OCI-LY7 (cell line): ENCODE measurements at regions not wholly inside any gene's neighbourhood (a gene's known extent, or its start where the extent isn't known, plus 50 kb on each side); places are given as distances from the start of the nearest gene placed in this dataset.

Experiments
- BruUV-seq: library from RNA; stranded (reverse); fragments of 400-500 nt; replicated peaks from 2 replicates; lab custom pipeline; 2021; lab: Mats Ljungman, UMichigan
- CTCF ChIA-PET: fragments of 300-600 bp; sonication (Branson Sonifier 250); formaldehyde crosslinking; loops from one replicate; lab custom pipeline; 2022; ENCODE audit warnings: antibody characterized with exemption; ENCODE audit not compliant: unreplicated experiment; lab: Charles Lee
- POLR2A ChIA-PET: fragments of 300-600 bp; sonication (Branson Sonifier 250); formaldehyde crosslinking; loops from one replicate; lab custom pipeline; 2022; ENCODE audit warnings: antibody characterized with exemption; lab: Charles Lee
- DNase-seq: peaks from one replicate; pipeline ENCODE4 v3.0.0-alpha.2; 2015; ENCODE audit warnings: low spot score
- H2AFZ ChIP-seq: fragments of 200-600 bp; sonication (generic), shearing (Covaris generic); 2 replicates; pipeline ENCODE4 v1.6.1; 2014; ENCODE audit warnings: mild to moderate bottlenecking, antibody characterized with exemption, low read length, moderate library complexity
- H3K27ac ChIP-seq: fragments of 200-600 bp; sonication (generic); 2 replicates; pipeline ENCODE4 v1.5.1; 2014; ENCODE audit warnings: mixed run types, low read depth, mild to moderate bottlenecking, moderate library complexity, low read length, inconsistent platforms; ENCODE audit not compliant: poor library complexity, severe bottlenecking
- H3K36me3 ChIP-seq: fragments of 200-600 bp; sonication (generic); 2 replicates; pipeline ENCODE4 v1.6.1; 2014; ENCODE audit warnings: mild to moderate bottlenecking, antibody characterized with exemption, low read length, moderate library complexity, mixed read lengths; ENCODE audit not compliant: insufficient read depth
- H3K4me1 ChIP-seq: fragments of 200-600 bp; sonication (generic); 2 replicates; pipeline ENCODE4 v1.5.1; 2014; ENCODE audit warnings: mild to moderate bottlenecking, low read length; ENCODE audit not compliant: insufficient read depth, poor library complexity, severe bottlenecking
- H3K4me2 ChIP-seq: fragments of 200-600 bp; sonication (generic); 2 replicates; pipeline ENCODE4 v1.6.1; 2014; ENCODE audit warnings: mild to moderate bottlenecking, low read length
- H3K4me3 ChIP-seq: fragments of 200-600 bp; sonication (generic); 2 replicates; pipeline ENCODE4 v1.5.1; 2014; ENCODE audit warnings: mild to moderate bottlenecking, low read depth, low read length; ENCODE audit not compliant: poor library complexity, severe bottlenecking
- H3K79me2 ChIP-seq: fragments of 200-600 bp; sonication (generic); 2 replicates; pipeline ENCODE4 v1.6.1; 2016; ENCODE audit warnings: low read depth, mild to moderate bottlenecking, low read length, moderate library complexity, mixed read lengths; ENCODE audit not compliant: insufficient read depth
- H3K9me2 ChIP-seq: fragments of 200-600 bp; sonication (generic); 2 replicates; pipeline ENCODE4 v1.6.1; 2016; ENCODE audit warnings: mild to moderate bottlenecking, low read length, mixed read lengths; ENCODE audit not compliant: insufficient read depth
- H3K9me3 ChIP-seq: fragments of 200-600 bp; sonication (generic); 2 replicates; pipeline ENCODE4 v1.6.1; 2014; ENCODE audit warnings: mild to moderate bottlenecking, mixed run types, low read length, mixed read lengths
- H4K20me1 ChIP-seq: fragments of 200-600 bp; sonication (generic); 2 replicates; pipeline ENCODE4 v1.6.1; 2014; ENCODE audit warnings: mild to moderate bottlenecking, antibody characterized with exemption, low read length, moderate library complexity, mixed read lengths; ENCODE audit not compliant: insufficient read depth
- EZH2phosphoT487 ChIP-seq: fragments of 200-600 bp; sonication (generic); IDR thresholded peaks from 2 replicates; pipeline ENCODE4 v1.6.1; 2018; ENCODE audit warnings: low read depth, borderline replicate concordance, mild to moderate bottlenecking, mixed run types, antibody characterized with exemption, low read length, moderate library complexity, mixed read lengths
- intact Hi-C: fragments of 100-400 bp; cut with micrococcal nuclease; formaldehyde crosslinking; loops from one replicate; pipeline ENCODE4 v1.10.0; 2022; ENCODE audit not compliant: unreplicated experiment
- TF ChIP-seq, protein P1 (sequence below): fragments of 200-600 bp; sonication (generic); conservative IDR thresholded peaks from 2 replicates; pipeline ENCODE4 v1.5.1; 2014; ENCODE audit warnings: mild to moderate bottlenecking, antibody characterized with exemption, low read length, moderate library complexity, mixed read lengths

DNA sequence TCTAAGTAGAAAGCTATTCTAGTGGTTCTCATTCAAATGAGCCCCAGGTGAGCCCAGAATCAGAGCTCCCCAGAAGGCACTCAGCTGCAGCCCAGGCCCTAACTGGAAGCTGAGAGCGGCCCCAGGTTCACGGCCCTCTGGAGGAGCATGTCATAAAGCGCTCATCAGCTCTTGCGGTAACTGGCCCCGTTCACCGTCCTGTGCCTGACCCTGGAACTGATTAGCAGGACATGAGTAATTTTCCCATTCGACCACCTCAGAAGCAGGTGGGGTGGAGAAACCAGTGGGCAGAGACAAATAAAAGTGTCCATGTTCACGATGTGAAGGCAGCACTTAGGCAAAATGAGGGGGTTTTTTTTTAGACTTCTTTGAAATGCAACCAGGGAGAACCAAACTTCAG is 136.1 kb upstream of the LYZL2 start:
- ChIA-PET POLR2A (no interaction called here), CTCF (no interaction called here)
- Histone ChIP-seq H3K27ac (no peak overlapping the region), H4K20me1 (no peaks in the 10 kb centered on the region), H3K79me2 (no peaks in the 10 kb centered on the region), H3K9me3 (peaks cover 7% of the 10 kb centered on the region), H3K9me2 (no peaks in the 10 kb centered on the region), H3K36me3 (no peaks in the 10 kb centered on the region), H3K4me3 (no peak overlapping the region), H3K4me2 (no peak overlapping the region), H2AFZ (no peak overlapping the region), H3K4me1 (no peaks in the 10 kb centered on the region)
- intact Hi-C loops: no loop called here
- TF ChIP-seq, protein P1, sequence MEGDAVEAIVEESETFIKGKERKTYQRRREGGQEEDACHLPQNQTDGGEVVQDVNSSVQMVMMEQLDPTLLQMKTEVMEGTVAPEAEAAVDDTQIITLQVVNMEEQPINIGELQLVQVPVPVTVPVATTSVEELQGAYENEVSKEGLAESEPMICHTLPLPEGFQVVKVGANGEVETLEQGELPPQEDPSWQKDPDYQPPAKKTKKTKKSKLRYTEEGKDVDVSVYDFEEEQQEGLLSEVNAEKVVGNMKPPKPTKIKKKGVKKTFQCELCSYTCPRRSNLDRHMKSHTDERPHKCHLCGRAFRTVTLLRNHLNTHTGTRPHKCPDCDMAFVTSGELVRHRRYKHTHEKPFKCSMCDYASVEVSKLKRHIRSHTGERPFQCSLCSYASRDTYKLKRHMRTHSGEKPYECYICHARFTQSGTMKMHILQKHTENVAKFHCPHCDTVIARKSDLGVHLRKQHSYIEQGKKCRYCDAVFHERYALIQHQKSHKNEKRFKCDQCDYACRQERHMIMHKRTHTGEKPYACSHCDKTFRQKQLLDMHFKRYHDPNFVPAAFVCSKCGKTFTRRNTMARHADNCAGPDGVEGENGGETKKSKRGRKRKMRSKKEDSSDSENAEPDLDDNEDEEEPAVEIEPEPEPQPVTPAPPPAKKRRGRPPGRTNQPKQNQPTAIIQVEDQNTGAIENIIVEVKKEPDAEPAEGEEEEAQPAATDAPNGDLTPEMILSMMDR: no peak
- no peak for TF ChIP-seq EZH2phosphoT487
- no peak for DNase-seq
- BruUV-seq: no TSS peak

GRCh38 chr10:30765022-30765615 is 135.6 kb upstream of the LYZL2 start:
- no peaks in the 10 kb centered on the region for H3K9me2 ChIP-seq
- TF ChIP-seq, protein P1: no peak
- TF ChIP-seq EZH2phosphoT487: no peak
- no peaks in the 10 kb centered on the region for H4K20me1 ChIP-seq
- no peak overlapping the region for H3K27ac ChIP-seq
- H3K4me2 ChIP-seq: no peak overlapping the region
- H3K4me3 ChIP-seq: no peak overlapping the region
- no peak overlapping the region for H2AFZ ChIP-seq
- no peaks in the 10 kb centered on the region for H3K36me3 ChIP-seq
- H3K4me1 ChIP-seq: no peaks in the 10 kb centered on the region
- no TSS peak for BruUV-seq
- H3K9me3 ChIP-seq: peaks cover 2% of the 10 kb centered on the region; the same call in 1 of the 2 replicates
- ChIA-PET CTCF (no interaction called here), POLR2A (no interaction called here)
- DNase-seq: no peak
- H3K79me2 ChIP-seq: no peaks in the 10 kb centered on the region
- intact Hi-C loops: no loop called here

DNA sequence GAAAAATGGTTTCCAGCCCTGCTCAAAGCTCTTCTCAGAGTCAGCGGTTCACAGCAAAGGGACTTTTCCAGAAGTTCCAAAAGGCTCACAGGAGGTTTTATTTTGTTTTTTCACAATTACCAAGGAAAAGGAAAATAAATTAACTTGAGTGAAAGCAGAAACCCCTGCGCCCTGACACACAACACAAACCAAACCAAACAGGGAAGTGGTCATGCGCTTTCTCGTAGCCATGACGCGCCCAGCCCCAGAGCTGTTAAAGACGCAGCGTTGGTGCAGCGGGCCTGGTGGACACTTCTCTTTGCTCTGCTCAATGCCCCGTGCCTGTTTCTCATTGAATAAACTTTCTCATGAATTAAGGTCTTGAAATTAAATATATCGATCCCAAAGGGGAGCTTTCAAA is 134.4 kb upstream of the LYZL2 start:
- TF ChIP-seq, protein P1: no peak
- no peak for TF ChIP-seq EZH2phosphoT487
- no peaks in the 10 kb centered on the region for H3K79me2 ChIP-seq
- intact Hi-C loops: no loop called here
- H3K9me3 ChIP-seq: no peaks in the 10 kb centered on the region
- no peak for DNase-seq
- no TSS peak for BruUV-seq
- H3K4me1 ChIP-seq: no peaks in the 10 kb centered on the region
- H3K36me3 ChIP-seq: no peaks in the 10 kb centered on the region
- ChIA-PET POLR2A (interaction anchor here (0.6 kb wide), 2 partner anchors 13 to 936 kb away, joined by 3 to 4 read pairs; no protein-coding TSS in a partner anchor), CTCF (no interaction called here)
- H4K20me1 ChIP-seq: no peaks in the 10 kb centered on the region
- no peak overlapping the region for H3K4me2 ChIP-seq
- H3K9me2 ChIP-seq: no peaks in the 10 kb centered on the region
- no peak overlapping the region for H3K27ac ChIP-seq
- H2AFZ ChIP-seq: no peak overlapping the region
- no peak overlapping the region for H3K4me3 ChIP-seq
